NCI-H2029 treated with DMSO at 0.1 percent for 48 hours (cell line): ENCODE measurements at regions not wholly inside any gene's neighbourhood (a gene's known extent, or its start where the extent isn't known, plus 50 kb on each side); places are given as distances from the start of the nearest gene placed in this dataset.
"Not testable (repeated sequence)": the region's sequence is repeated elsewhere in the genome, so short reads cannot be mapped to it uniquely, and the experiment has no call there.

Source experiments
- DNase-seq: peaks from one replicate; lab custom pipeline; 2025; lab: John Stamatoyannopoulos, UW

- no peak for DNase-seq
Measured at GRCh38 chr16:49940464-49941224, 84.4 kb upstream of the CNEP1R1 start.

GRCh38 chr16:49944221-49944620, 80.8 kb upstream of the CNEP1R1 start:
- no peak for DNase-seq

- DNase-seq = no peak
Measured at GRCh38 chr16:49947907-49948678, 76.9 kb upstream of the CNEP1R1 start.

GRCh38 chr16:49951574-49952195, 73.3 kb upstream of the CNEP1R1 start:
- DNase-seq = no peak

- no peak for DNase-seq
Measured at GRCh38 chr16:49952386-49952785, 72.6 kb upstream of the CNEP1R1 start.

- no peak for DNase-seq
Measured at GRCh38 chr16:49953090-49953489, 71.9 kb upstream of the CNEP1R1 start.

GRCh38 chr16:49955858-49956257, 69.2 kb upstream of the CNEP1R1 start:
- no peak for DNase-seq

- DNase-seq = no peak
Measured at GRCh38 chr16:49956915-49957314, 68.1 kb upstream of the CNEP1R1 start.

GRCh38 chr16:49958448-49958847, 66.6 kb upstream of the CNEP1R1 start:
- no peak for DNase-seq

- DNase-seq = no peak
Measured at GRCh38 chr16:49959552-49960277, 65.3 kb upstream of the CNEP1R1 start.

GRCh38 chr16:49961089-49961488, 63.9 kb upstream of the CNEP1R1 start:
- peak; percentile 42 for DNase-seq

- DNase-seq = not testable (repeated sequence)
Measured at GRCh38 chr16:49962566-49962965, 62.5 kb upstream of the CNEP1R1 start.

GRCh38 chr16:49964316-49964715, 60.7 kb upstream of the CNEP1R1 start:
- DNase-seq = no peak

GRCh38 chr16:49964973-49965372, 60.1 kb upstream of the CNEP1R1 start:
- DNase-seq = no peak

- DNase-seq = no peak
Measured at GRCh38 chr16:49967012-49967559, 57.9 kb upstream of the CNEP1R1 start.

GRCh38 chr16:49969091-49970030, 55.7 kb upstream of the CNEP1R1 start:
- DNase-seq = no peak

- no peak for DNase-seq
Measured at GRCh38 chr16:49970797-49971431, 54.1 kb upstream of the CNEP1R1 start.

- DNase-seq = no peak
Measured at GRCh38 chr16:49972280-49972679, 52.7 kb upstream of the CNEP1R1 start.

- DNase-seq = no peak
Measured at GRCh38 chr16:49972961-49973360, 52.1 kb upstream of the CNEP1R1 start.
